Panc1 (cell line): ENCODE measurements at regions not wholly inside any gene's neighbourhood (a gene's known extent, or its start where the extent isn't known, plus 50 kb on each side); places are given as distances from the start of the nearest gene placed in this dataset.
"Not testable (repeated sequence)": the region's sequence is repeated elsewhere in the genome, so short reads cannot be mapped to it uniquely, and the experiment has no call there.

Source experiments
- POLR2AphosphoS5 ChIP-seq: IDR thresholded peaks from 2 replicates; pipeline ENCODE4 v1.6.1; 2012; ENCODE audit warnings: mild to moderate bottlenecking, low read depth, low read length, moderate library complexity
- TF ChIP-seq, protein P1 (sequence below): fragments of 450-650 bp; IDR thresholded peaks from 2 replicates; pipeline ENCODE4 v1.5.1; 2017; ENCODE audit warnings: mild to moderate bottlenecking

DNA sequence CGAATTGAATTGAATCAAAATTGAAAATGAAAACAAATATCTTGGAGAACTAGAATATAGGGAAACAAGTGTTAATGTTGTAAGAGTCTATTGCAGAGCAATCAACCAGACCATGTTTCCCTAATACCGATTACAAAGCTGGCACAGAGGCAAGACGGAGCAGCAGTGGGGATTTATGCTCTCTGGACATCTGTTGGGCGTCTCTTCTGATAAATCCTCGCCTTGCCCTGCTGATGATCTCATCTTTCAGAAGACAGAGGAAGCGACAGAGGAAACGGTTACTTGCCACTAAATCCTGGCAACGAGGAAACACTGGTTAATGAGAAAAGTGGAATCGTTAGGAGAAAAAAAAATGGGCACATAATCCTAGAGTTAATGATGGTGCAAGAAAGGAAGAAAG, 112.4 kb upstream of the RRN3 start:
- TF ChIP-seq, protein P1, sequence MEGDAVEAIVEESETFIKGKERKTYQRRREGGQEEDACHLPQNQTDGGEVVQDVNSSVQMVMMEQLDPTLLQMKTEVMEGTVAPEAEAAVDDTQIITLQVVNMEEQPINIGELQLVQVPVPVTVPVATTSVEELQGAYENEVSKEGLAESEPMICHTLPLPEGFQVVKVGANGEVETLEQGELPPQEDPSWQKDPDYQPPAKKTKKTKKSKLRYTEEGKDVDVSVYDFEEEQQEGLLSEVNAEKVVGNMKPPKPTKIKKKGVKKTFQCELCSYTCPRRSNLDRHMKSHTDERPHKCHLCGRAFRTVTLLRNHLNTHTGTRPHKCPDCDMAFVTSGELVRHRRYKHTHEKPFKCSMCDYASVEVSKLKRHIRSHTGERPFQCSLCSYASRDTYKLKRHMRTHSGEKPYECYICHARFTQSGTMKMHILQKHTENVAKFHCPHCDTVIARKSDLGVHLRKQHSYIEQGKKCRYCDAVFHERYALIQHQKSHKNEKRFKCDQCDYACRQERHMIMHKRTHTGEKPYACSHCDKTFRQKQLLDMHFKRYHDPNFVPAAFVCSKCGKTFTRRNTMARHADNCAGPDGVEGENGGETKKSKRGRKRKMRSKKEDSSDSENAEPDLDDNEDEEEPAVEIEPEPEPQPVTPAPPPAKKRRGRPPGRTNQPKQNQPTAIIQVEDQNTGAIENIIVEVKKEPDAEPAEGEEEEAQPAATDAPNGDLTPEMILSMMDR: not testable (repeated sequence)
- not testable (repeated sequence) for TF ChIP-seq POLR2AphosphoS5
